ENCODE measurements at regions not wholly inside any gene's neighbourhood (a gene's known extent, or its start where the extent isn't known, plus 50 kb on each side); places are given as distances from the start of the nearest gene placed in this dataset.

DNA sequence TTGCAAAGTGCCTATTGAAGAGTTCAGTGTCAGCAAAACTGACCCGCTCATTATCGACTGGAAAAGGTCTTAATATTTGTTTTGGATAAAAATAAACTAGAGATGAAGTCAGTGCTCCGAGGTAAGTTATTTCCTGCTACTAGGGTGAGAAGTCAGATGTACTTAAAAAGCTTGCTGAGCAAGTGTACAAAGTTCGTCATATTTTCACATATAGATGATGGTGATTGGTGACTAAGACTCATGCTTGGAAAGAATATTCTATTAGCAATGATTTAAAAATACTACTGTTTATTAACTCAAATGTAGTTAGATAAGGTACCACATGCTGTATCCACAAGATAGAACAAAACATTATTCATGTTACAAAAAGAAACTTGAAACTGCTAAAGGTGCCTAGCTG is 643.7 kb downstream of the GABRG2 start:
- Histone ChIP-seq H3K27me3 (no peaks in the 10 kb centered on the region), H3K27ac (no peak overlapping the region)
- TF ChIP-seq, protein P1, sequence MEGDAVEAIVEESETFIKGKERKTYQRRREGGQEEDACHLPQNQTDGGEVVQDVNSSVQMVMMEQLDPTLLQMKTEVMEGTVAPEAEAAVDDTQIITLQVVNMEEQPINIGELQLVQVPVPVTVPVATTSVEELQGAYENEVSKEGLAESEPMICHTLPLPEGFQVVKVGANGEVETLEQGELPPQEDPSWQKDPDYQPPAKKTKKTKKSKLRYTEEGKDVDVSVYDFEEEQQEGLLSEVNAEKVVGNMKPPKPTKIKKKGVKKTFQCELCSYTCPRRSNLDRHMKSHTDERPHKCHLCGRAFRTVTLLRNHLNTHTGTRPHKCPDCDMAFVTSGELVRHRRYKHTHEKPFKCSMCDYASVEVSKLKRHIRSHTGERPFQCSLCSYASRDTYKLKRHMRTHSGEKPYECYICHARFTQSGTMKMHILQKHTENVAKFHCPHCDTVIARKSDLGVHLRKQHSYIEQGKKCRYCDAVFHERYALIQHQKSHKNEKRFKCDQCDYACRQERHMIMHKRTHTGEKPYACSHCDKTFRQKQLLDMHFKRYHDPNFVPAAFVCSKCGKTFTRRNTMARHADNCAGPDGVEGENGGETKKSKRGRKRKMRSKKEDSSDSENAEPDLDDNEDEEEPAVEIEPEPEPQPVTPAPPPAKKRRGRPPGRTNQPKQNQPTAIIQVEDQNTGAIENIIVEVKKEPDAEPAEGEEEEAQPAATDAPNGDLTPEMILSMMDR (IDR thresholded peaks at IDR 0.05), result no peak

DNA sequence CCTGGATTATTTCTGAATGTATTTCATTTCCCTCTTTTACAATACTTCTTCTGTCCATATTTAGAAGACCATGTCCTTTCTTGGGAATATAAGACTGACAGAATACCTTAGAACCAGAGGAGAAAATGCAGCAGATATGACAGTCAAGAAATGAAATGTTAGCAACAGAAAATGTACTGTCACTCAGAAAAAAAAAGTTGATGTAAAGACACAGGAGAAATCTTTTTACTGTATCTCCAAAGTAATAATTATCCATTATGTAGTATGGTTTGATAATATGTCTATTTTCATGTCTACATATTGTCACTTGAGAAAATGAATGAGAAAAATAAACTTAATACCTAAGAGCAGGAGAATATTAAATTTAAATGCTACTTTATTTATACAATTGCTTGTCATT is 652.1 kb downstream of the GABRG2 start:
- ATAC-seq, result no peak
- H3K27ac ChIP-seq, result no peak overlapping the region
- H3K36me3 ChIP-seq, result no peaks in the 10 kb centered on the region
- no peaks in the 10 kb centered on the region for H3K27me3 ChIP-seq
- H3K9me3 ChIP-seq, result peaks cover 0 to 37% of the 10 kb centered on the region in 2 donors
- H3K4me3 ChIP-seq, result no peak overlapping the region
- intact Hi-C loops (cut with DNase I), result no loop called here
- TF ChIP-seq, protein P1 (IDR thresholded peaks at IDR 0.05), result no peak
- no peak for DNase-seq
- H3K4me1 ChIP-seq, result no peaks in the 10 kb centered on the region

More for the DNA sequence above, 643.7 kb downstream of the GABRG2 start:
- peaks cover 0 to 13% of the 10 kb centered on the region in 2 donors for H3K9me3 ChIP-seq
- ATAC-seq (no peak), DNase-seq (no peak)
- H3K36me3 ChIP-seq, result no peaks in the 10 kb centered on the region
- intact Hi-C loops (cut with DNase I), result no loop called here
- no peaks in the 10 kb centered on the region for H3K4me1 ChIP-seq
- no peak overlapping the region for H3K4me3 ChIP-seq

DNA sequence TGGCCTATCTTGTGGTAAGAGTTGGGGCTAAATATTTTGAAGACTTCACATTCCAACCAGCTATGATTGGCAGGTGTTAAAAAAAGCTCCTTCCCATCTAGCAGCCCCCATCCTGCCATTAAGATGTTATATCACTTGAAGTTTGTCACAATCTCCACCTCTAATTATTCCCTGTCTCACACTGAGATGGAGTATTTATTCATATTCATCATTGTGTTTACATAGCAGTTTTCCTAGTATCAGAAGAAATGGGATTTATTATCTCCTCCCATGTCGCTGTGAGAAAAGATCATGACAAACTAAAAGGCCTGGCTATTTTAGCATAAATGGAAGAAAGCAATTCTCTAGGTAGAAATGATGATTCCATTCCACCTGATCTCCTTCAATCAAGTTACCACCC is 653.6 kb downstream of the GABRG2 start:
- ATAC-seq, result no peak
- DNase-seq, result no peak
- H3K4me1 ChIP-seq, result no peaks in the 10 kb centered on the region
- TF ChIP-seq, protein P1 (IDR thresholded peaks at IDR 0.05), result no peak
- no peak overlapping the region for H3K27ac ChIP-seq
- H3K27me3 ChIP-seq, result no peaks in the 10 kb centered on the region
- peaks cover 0 to 42% of the 10 kb centered on the region in 2 donors for H3K9me3 ChIP-seq
- intact Hi-C loops (cut with DNase I), result no loop called here
- H3K4me3 ChIP-seq, result no peak overlapping the region
- H3K36me3 ChIP-seq, result no peaks in the 10 kb centered on the region

DNA sequence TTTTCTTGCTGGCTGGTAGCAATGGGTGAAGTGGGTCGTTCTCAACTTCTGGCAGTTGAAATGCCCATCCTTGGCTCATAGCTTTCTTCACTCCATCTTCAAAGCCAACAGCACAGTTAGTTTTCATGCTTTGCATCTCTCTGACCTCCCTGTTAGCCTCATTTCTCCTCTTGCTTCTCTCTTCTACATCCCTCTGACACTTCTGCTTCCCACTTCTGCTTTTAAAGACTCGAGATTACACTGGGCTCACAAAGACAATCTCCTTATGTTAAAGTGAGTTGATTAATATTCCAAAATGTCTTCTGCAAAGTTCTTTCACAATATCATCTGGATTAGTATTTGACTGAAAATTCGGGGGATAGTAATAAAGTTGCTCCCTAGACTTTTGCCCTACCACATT is 684.8 kb upstream of the CCNG1 start:
- intact Hi-C loops (cut with DNase I), result no loop called here
- H3K36me3 ChIP-seq, result no peaks in the 10 kb centered on the region
- H3K4me1 ChIP-seq, result no peaks in the 10 kb centered on the region
- no peak overlapping the region for H3K4me3 ChIP-seq
- TF ChIP-seq, protein P1 (IDR thresholded peaks at IDR 0.05), result no peak
- DNase-seq (no peak), ATAC-seq (no peak)
- H3K9me3 ChIP-seq, result peaks cover 0 to 7% of the 10 kb centered on the region in 2 donors
- no peak overlapping the region for H3K27ac ChIP-seq
- H3K27me3 ChIP-seq, result no peaks in the 10 kb centered on the region

DNA sequence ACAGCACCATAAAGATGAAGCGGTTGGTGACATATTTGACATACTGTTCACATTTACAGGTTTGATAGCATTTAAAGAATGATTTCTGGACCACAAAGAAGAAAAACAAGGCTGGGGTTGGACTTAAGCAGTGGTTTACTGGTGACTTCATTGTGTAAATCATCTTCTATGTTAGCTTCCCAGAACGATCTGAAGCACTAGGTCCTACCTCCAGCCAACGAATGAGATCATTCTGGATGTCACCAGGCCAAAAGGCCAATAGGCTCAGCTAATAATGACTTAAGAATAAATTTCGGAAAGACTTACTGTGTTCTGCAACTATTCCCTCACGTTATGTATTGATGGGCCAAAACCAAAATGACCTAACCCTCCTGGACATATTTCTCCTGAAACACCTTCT is 675.3 kb upstream of the CCNG1 start:
- H3K36me3 ChIP-seq, result no peaks in the 10 kb centered on the region
- TF ChIP-seq, protein P1 (IDR thresholded peaks at IDR 0.05), result no peak
- intact Hi-C loops (cut with DNase I), result no loop called here
- H3K4me1 ChIP-seq, result no peaks in the 10 kb centered on the region
- ATAC-seq (no peak), DNase-seq (no peak)
- H3K27ac ChIP-seq, result no peak overlapping the region
- peaks cover 0 to 2% of the 10 kb centered on the region in 2 donors for H3K9me3 ChIP-seq
- no peaks in the 10 kb centered on the region for H3K27me3 ChIP-seq
- H3K4me3 ChIP-seq, result no peak overlapping the region

Data from left lung (tissue), 4 donors.